ENCODE measurements at regions not wholly inside any gene's neighbourhood (a gene's known extent, or its start where the extent isn't known, plus 50 kb on each side); places are given as distances from the start of the nearest gene placed in this dataset.
"Not testable (repeated sequence)": the region's sequence is repeated elsewhere in the genome, so short reads cannot be mapped to it uniquely, and the experiment has no call there.

- TF ChIP-seq, protein P1, sequence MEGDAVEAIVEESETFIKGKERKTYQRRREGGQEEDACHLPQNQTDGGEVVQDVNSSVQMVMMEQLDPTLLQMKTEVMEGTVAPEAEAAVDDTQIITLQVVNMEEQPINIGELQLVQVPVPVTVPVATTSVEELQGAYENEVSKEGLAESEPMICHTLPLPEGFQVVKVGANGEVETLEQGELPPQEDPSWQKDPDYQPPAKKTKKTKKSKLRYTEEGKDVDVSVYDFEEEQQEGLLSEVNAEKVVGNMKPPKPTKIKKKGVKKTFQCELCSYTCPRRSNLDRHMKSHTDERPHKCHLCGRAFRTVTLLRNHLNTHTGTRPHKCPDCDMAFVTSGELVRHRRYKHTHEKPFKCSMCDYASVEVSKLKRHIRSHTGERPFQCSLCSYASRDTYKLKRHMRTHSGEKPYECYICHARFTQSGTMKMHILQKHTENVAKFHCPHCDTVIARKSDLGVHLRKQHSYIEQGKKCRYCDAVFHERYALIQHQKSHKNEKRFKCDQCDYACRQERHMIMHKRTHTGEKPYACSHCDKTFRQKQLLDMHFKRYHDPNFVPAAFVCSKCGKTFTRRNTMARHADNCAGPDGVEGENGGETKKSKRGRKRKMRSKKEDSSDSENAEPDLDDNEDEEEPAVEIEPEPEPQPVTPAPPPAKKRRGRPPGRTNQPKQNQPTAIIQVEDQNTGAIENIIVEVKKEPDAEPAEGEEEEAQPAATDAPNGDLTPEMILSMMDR (IDR thresholded peaks at IDR 0.05), result not testable (repeated sequence)
- TF ChIP-seq POLR2A (IDR thresholded peaks at IDR 0.05), result not testable (repeated sequence)
These were observed 163.0 kb upstream of the ZNF184 start for GRCh38 chr6:27635886-27636285.

Measured in adrenal gland (tissue), 5 donors.